Keratinocyte (primary cell): ENCODE measurements at regions not wholly inside any gene's neighbourhood (a gene's known extent, or its start where the extent isn't known, plus 50 kb on each side); places are given as distances from the start of the nearest gene placed in this dataset.

Experiments used
- DNase-seq: peaks from one replicate; pipeline ENCODE4 v3.0.0-alpha.2; 2011; ENCODE audit warnings: low read depth, missing footprints, low spot score
- FAIRE-seq: peaks from 2 replicates; lab custom pipeline; 2011; peaks lifted over from hg19 to GRCh38; lab: Jason Lieb, UNC
- H2AFZ ChIP-seq: 2 replicates; pipeline ENCODE4 v1.6.0; 2012; ENCODE audit warnings: low read length, control low read depth, inconsistent platforms; ENCODE audit not compliant: control insufficient read depth
- H3K27ac ChIP-seq: 2 replicates; pipeline ENCODE4 v1.5.1; 2011; ENCODE audit warnings: low read length; ENCODE audit not compliant: control insufficient read depth, insufficient read depth
- H3K27me3 ChIP-seq: 3 replicates; pipeline ENCODE4 v1.6.0; 2011; ENCODE audit warnings: low read length; ENCODE audit not compliant: control insufficient read depth, insufficient read depth; ENCODE audit errors: extremely low read depth
- H3K36me3 ChIP-seq, 2 experiments: 2 replicates in 1 of 2; 3 replicates in 1 of 2; pipeline ENCODE4 v1.5.1; 2011; ENCODE audit warnings: low read length in 2 of 2, mild to moderate bottlenecking in 1 of 2; ENCODE audit not compliant: control insufficient read depth in 2 of 2, insufficient read depth in 2 of 2; ENCODE audit errors: extremely low read depth in 1 of 2
- H3K4me1 ChIP-seq: 3 replicates; pipeline ENCODE4 v1.5.1; 2011; ENCODE audit warnings: low read length; ENCODE audit not compliant: control insufficient read depth, insufficient read depth; ENCODE audit errors: extremely low read depth
- H3K4me2 ChIP-seq: 3 replicates; pipeline ENCODE4 v1.6.0; 2011; ENCODE audit warnings: low read depth, low read length; ENCODE audit not compliant: control insufficient read depth, insufficient read depth; ENCODE audit errors: extremely low read depth
- H3K4me3 ChIP-seq, 3 experiments: fragments of 200-600 bp in 1 of 3; sonication (generic) in 1 of 3; 2 replicates in 2 of 3; 3 replicates in 1 of 3; pipeline ENCODE4 v1.5.1; 2011 to 2016; ENCODE audit warnings: low read length in 3 of 3, mild to moderate bottlenecking in 3 of 3, control low read depth in 2 of 3, inconsistent platforms in 1 of 3, low read depth in 1 of 3, mixed read lengths in 1 of 3, mixed run types in 1 of 3, moderate library complexity in 1 of 3; ENCODE audit not compliant: control insufficient read depth in 2 of 3, insufficient read depth in 2 of 3; ENCODE audit errors: extremely low read depth in 1 of 3
- H3K79me2 ChIP-seq: 2 replicates; pipeline ENCODE4 v1.6.0; 2012; ENCODE audit warnings: low read length; ENCODE audit not compliant: control insufficient read depth, insufficient read depth
- H3K9ac ChIP-seq: 3 replicates; pipeline ENCODE4 v1.6.0; 2011; ENCODE audit warnings: low read length; ENCODE audit not compliant: control insufficient read depth, insufficient read depth; ENCODE audit errors: extremely low read depth
- H3K9me1 ChIP-seq: 3 replicates; pipeline ENCODE4 v1.6.0; 2011; ENCODE audit warnings: low read length; ENCODE audit not compliant: control insufficient read depth, insufficient read depth; ENCODE audit errors: extremely low read depth
- H3K9me3 ChIP-seq: 2 replicates; pipeline ENCODE4 v1.5.1; 2012; ENCODE audit warnings: low read depth, low read length; ENCODE audit not compliant: control insufficient read depth
- H4K20me1 ChIP-seq: 3 replicates; pipeline ENCODE4 v1.6.0; 2011; ENCODE audit warnings: low read length; ENCODE audit not compliant: control insufficient read depth, insufficient read depth; ENCODE audit errors: extremely low read depth
- EZH2 ChIP-seq: IDR thresholded peaks from one replicate; pipeline ENCODE4 v1.6.1; 2012; ENCODE audit warnings: inconsistent platforms, mild to moderate bottlenecking, low read length, moderate library complexity
- dilution Hi-C: fragments of 300-500 bp; cut with MboI; formaldehyde crosslinking; loops from one replicate; pipeline ENCODE4 v1.7.0; 2020; ENCODE audit warnings: low sequenced_read_pairs; ENCODE audit not compliant: extremely low pct_ligation_motif_present
- TF ChIP-seq, protein P1 (sequence below), 3 experiments: IDR thresholded peaks in 1 of 3; conservative IDR thresholded peaks in 1 of 3; optimal IDR thresholded peaks in 1 of 3; 2 replicates in 2 of 3; 3 replicates in 1 of 3; pipeline versions ENCODE3 to v1.5.1; 2011; ENCODE audit warnings: low read length in 3 of 3, mild to moderate bottlenecking in 3 of 3, moderate library complexity in 2 of 3, control low read depth in 1 of 3, inconsistent platforms in 1 of 3; ENCODE audit not compliant: insufficient read depth in 2 of 3; ENCODE audit errors: extremely low read depth in 1 of 3

- Histone ChIP-seq H4K20me1 (no peaks in the 10 kb centered on the region), H3K9ac (no peak overlapping the region), H3K9me1 (no peaks in the 10 kb centered on the region), H3K79me2 (no peaks in the 10 kb centered on the region), H3K9me3 (peaks cover 3% of the 10 kb centered on the region), H2AFZ (no peak overlapping the region), H3K27ac (no peak overlapping the region), H3K4me2 (no peak overlapping the region), H3K4me1 (no peaks in the 10 kb centered on the region), H3K4me3 (no peak overlapping the region), H3K27me3 (no peaks in the 10 kb centered on the region), H3K36me3 (no peaks in the 10 kb centered on the region)
- dilution Hi-C loops: no loop called here
- TF ChIP-seq, protein P1, sequence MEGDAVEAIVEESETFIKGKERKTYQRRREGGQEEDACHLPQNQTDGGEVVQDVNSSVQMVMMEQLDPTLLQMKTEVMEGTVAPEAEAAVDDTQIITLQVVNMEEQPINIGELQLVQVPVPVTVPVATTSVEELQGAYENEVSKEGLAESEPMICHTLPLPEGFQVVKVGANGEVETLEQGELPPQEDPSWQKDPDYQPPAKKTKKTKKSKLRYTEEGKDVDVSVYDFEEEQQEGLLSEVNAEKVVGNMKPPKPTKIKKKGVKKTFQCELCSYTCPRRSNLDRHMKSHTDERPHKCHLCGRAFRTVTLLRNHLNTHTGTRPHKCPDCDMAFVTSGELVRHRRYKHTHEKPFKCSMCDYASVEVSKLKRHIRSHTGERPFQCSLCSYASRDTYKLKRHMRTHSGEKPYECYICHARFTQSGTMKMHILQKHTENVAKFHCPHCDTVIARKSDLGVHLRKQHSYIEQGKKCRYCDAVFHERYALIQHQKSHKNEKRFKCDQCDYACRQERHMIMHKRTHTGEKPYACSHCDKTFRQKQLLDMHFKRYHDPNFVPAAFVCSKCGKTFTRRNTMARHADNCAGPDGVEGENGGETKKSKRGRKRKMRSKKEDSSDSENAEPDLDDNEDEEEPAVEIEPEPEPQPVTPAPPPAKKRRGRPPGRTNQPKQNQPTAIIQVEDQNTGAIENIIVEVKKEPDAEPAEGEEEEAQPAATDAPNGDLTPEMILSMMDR (optimal IDR thresholded peaks at IDR 0.05 in 1 of 3, IDR thresholded peaks at IDR 0.05 in 1 of 3, conservative IDR thresholded peaks at IDR 0.05 in 1 of 3; ENCODE audit: extremely low read depth in 1 of 3, insufficient read depth in 2 of 3, low read length in 3 of 3): no peak
- TF ChIP-seq EZH2: no peak
- no peak for DNase-seq
- FAIRE-seq: no peak
These were observed 61.0 kb downstream of the SPATA19 start for GRCh38 chr11:133784359-133784758.

DNA sequence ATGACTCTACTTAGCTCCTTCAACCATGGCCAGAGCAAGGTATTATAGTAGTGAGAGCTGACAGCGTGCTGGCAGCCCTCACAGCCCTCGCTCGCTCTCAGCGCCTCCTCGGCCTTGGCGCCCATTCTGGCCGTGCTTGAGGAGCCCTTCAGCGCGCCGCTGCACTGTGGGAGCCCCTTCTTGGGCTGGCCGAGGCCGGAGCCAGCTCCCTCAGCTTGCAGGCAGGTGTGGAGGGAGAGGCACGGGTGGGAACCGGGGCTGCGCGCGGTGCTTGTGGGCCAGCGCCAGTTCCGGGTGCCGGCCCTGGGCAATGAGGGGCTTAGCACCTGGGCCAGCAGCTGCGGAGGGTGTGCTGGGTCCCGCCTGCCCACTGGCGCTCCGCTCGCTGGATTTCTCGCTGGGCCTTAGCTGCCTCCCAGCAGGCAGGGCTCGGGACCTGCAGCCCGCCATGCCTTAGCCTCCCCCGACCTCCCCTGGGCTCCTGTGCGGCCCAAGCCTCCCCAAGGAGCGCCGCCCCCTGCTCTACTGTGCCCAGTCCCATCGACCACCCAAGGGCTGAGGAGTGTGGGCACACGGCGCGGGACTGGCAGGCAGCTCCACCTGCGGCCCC, 63.1 kb downstream of the SPATA19 start:
- H3K36me3 ChIP-seq: no peaks in the 10 kb centered on the region
- no peaks in the 10 kb centered on the region for H3K27me3 ChIP-seq
- no peaks in the 10 kb centered on the region for H3K79me2 ChIP-seq
- H3K9me1 ChIP-seq: no peaks in the 10 kb centered on the region
- no peak for DNase-seq
- FAIRE-seq: no peak
- H3K27ac ChIP-seq: no peak overlapping the region
- dilution Hi-C loops: no loop called here
- TF ChIP-seq EZH2: no peak
- TF ChIP-seq, protein P1 (optimal IDR thresholded peaks at IDR 0.05 in 1 of 3, IDR thresholded peaks at IDR 0.05 in 1 of 3, conservative IDR thresholded peaks at IDR 0.05 in 1 of 3; ENCODE audit: extremely low read depth in 1 of 3, insufficient read depth in 2 of 3, low read length in 3 of 3): no peak
- no peak overlapping the region for H3K4me3 ChIP-seq
- no peak overlapping the region for H2AFZ ChIP-seq
- H3K9me3 ChIP-seq: peaks cover 3% of the 10 kb centered on the region
- no peak overlapping the region for H3K9ac ChIP-seq
- H3K4me1 ChIP-seq: no peaks in the 10 kb centered on the region
- no peak overlapping the region for H3K4me2 ChIP-seq
- H4K20me1 ChIP-seq: no peaks in the 10 kb centered on the region
